GM18520 (cell line): ENCODE measurements at regions not wholly inside any gene's neighbourhood (a gene's known extent, or its start where the extent isn't known, plus 50 kb on each side); places are given as distances from the start of the nearest gene placed in this dataset.

Experiments used
- ATAC-seq: cut with Tn5 transposase; IDR thresholded peaks from one replicate; pipeline ENCODE4 v1.9.1; 2021; ENCODE audit not compliant: unreplicated experiment

DNA sequence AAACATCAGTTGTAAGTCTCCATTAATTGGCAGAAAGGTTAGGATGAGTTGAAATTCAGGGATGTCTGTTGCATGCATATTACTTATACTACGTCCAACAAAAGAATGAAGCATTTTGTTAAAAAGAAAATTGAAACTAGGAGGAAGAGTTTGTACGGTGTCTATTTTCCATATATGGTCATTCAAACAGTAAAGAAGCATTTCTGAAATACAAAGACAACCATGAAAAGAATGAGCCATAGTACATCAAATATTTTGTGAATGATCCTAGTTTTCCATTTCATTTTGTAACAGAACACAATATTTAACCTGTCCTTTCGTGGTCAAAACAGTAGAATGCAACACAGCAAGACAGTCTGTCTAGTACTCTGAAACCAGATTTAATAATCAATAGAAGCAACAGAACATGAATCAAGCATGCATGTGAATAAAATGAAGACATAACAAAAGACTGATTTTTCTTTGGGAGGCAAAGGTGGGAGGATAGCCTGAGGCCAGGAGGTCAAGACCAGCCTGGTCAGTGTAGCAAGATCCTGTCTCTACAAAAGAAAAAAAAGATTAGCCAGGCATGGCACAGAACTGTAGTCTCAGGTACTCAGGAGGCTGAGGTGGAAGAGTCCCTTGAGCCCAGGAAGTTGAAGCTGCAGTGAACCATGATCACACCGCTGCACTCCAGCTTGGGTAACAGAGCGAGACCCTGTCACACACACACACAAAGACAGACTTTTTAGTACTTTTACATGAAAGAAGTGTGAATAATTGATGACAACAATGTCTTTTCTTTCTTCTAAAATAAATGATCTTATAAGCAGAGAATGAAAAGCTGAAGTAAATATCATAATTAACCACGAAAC, 156.0 kb downstream of the LRIG3 start:
- no peak for ATAC-seq

GRCh38 chr12:58765076-58765475, 155.2 kb downstream of the LRIG3 start:
- ATAC-seq: no peak

GRCh38 chr12:58765653-58766512, 154.4 kb downstream of the LRIG3 start:
- ATAC-seq: no peak

GRCh38 chr12:58766513-58766870, 153.8 kb downstream of the LRIG3 start:
- no peak for ATAC-seq

- no peak for ATAC-seq
These were observed 152.8 kb downstream of the LRIG3 start for GRCh38 chr12:58767496-58767895.

GRCh38 chr12:58773986-58774385, 146.3 kb downstream of the LRIG3 start:
- ATAC-seq: no peak

DNA sequence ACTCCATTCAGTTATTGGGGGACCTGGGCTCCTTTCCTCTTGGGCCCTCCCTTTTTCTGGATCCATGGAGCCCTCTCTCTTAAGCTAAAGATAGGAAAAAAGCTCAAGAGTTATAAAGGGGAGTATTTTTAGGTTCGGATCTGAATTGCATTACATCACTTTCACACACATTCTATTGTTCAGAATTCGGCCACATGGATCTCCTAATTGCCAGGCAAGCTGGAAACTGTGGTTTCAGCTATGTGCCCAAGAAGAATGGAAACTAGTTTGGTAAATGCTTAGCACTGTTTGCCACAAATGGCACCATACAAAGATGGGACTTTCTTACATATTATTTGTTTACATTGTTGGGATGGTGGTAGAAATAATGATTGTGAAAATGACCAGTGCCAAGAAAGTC, 145.6 kb downstream of the LRIG3 start:
- no peak for ATAC-seq

- no peak for ATAC-seq
These were observed 144.9 kb downstream of the LRIG3 start for GRCh38 chr12:58775396-58775795.

- no peak for ATAC-seq
These were observed 144.2 kb downstream of the LRIG3 start for GRCh38 chr12:58776144-58776543.

GRCh38 chr12:58777815-58778214, 142.5 kb downstream of the LRIG3 start:
- no peak for ATAC-seq

- no peak for ATAC-seq
These were observed 138.7 kb downstream of the LRIG3 start for GRCh38 chr12:58781609-58782008.

- no peak for ATAC-seq
These were observed 133.1 kb downstream of the LRIG3 start for GRCh38 chr12:58787021-58787760.

- no peak for ATAC-seq
These were observed 125.4 kb downstream of the LRIG3 start for GRCh38 chr12:58794859-58795258.

DNA sequence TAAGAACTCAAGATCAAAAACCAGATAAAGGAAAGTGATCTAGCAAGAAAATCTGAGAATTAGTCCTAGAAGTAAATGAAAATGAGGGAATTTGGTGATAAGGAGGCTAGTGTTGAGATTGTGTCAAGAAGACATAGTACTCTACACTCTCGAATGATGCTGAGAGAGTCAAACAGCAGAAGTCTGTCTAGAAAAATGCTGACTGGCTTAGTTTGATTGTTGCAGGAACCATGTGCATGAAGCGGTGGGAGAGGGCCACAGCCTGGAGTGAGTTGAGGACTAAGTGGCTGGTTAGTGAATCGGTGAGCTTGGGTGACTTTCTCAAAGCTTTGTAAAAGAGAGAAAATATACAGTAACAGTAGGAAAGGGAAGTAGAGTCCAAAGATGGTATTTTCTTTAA, 124.5 kb downstream of the LRIG3 start:
- ATAC-seq: no peak

- no peak for ATAC-seq
These were observed 118.3 kb downstream of the LRIG3 start for GRCh38 chr12:58801986-58802385.

DNA sequence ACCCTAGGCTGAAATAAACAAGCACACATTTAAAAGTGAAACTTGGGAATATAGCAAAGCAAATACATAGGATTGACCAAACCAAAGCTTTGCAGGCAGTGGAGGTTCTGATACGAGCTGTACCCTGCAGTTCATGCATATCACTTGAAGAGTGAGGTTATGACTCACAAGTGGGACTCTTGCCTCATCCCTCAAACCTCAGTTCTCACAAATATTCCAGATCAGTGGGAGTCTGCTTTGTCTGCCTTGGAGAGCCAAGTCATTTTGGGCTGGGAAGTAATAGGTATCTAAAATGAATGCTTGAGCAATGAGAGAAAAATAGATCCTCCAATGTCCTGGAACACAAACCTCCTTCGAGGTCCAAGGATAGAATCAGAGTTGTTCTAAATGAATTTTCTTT, 116.4 kb downstream of the LRIG3 start:
- no peak for ATAC-seq

GRCh38 chr12:58804749-58805148, 115.6 kb downstream of the LRIG3 start:
- ATAC-seq: no peak

- ATAC-seq: no peak
These were observed 111.2 kb downstream of the LRIG3 start for GRCh38 chr12:58809064-58809607.

DNA sequence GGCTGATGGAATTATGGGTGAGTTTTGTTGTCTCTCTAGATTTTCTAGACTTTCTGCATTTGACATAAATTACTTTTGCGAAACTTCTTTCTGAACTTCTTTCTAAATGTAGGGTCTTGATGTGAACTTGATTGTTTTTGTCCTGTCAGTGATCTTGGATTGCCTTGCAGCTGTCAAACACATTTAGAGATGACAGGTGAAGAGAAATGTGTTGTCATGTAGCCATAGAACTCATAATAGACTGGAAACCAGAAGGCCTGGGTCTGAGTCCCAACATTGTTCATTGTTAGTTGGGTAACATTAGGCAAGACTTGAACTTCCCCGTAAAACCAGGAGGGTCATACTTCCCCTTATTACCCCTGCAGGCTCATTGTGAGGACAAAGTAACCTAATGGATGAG, 109.0 kb downstream of the LRIG3 start:
- no peak for ATAC-seq

GRCh38 chr12:58812214-58812613, 108.1 kb downstream of the LRIG3 start:
- no peak for ATAC-seq

DNA sequence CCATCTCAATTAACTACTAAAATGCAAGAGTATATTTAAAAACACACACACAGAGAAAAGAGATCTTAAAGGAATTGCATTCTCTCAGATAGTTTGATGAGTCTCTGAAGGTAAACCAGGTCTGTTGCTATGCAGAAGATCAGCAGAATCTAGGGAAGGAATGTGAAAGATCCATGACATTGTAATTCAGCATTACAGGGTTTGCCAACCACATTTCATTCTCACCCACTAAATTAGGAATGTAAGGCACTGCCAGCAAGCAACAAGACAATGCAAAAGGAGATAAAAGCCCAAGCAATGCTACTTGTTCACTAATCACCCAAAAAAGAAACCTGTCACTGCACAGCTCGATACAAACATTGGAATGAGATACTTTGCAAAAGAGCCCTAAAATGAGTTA, 106.3 kb downstream of the LRIG3 start:
- ATAC-seq: no peak
